Stimulated activated CD8-positive, alpha-beta memory T cell treated with anti-CD3 and anti-CD28 coated beads, Interleukin-15, amount 100 ng/mL, for 4 hours (primary cell): ENCODE measurements at regions not wholly inside any gene's neighbourhood (a gene's known extent, or its start where the extent isn't known, plus 50 kb on each side); places are given as distances from the start of the nearest gene placed in this dataset.

ENCODE experiments used
- DNase-seq, 2 donors: peaks; one replicate each; pipeline ENCODE4 v3.0.0-alpha.2; 2020; ENCODE audit warnings: low read depth in 2 of 2

- no peak for DNase-seq
These were observed 438.0 kb downstream of the DTHD1 start for GRCh38 chr4:36719425-36719824.

DNA sequence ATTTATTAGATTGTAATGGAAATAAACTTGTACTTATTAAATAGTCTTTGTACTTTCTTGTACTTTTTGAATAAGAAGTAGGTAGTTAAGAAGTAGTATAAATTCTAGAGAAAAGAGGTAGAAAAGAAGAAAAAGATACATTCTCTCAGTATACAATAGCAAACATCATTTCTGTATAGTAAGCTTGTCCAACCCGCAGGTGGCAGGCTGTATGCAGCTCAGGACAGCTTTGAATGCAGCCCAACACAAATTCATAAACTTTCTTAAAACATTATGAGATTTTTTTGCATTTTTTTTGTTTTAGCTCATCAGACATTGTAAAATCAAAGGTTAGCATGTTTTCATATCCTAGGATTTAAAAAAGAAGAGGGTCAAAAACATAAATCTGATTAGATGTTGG lies 441.6 kb downstream of the DTHD1 start:
- no peak for DNase-seq

- DNase-seq = no peak
These were observed 452.9 kb downstream of the DTHD1 start for GRCh38 chr4:36734334-36734733.

GRCh38 chr4:36737691-36738090 lies 456.3 kb downstream of the DTHD1 start:
- no peak for DNase-seq

DNA sequence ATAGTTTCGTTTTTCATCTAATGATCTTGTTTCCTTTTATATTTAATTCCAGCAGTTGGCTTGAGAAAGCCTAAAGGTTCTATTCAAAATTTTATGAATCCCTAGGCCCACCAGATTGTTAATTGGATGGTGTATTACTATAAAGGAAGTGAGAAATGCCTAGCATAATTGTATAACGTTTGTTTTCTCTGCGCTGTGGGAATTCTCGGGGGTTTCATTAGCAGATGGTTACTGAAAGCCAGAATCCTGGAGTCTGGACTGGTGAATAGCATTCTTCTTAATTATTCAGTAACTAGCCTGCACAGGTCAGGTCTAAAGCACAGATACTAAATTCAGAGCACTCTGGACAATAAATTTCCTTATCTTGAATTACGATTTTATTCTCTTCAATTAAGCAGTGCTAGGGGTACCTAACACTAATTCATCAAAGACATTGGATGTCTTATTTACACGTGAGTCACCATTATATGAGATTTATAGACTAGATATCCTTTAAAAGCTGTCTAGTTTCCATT lies 459.4 kb downstream of the DTHD1 start:
- no peak for DNase-seq

GRCh38 chr4:36747277-36748129 lies 466.1 kb downstream of the DTHD1 start:
- no peak for DNase-seq

DNA sequence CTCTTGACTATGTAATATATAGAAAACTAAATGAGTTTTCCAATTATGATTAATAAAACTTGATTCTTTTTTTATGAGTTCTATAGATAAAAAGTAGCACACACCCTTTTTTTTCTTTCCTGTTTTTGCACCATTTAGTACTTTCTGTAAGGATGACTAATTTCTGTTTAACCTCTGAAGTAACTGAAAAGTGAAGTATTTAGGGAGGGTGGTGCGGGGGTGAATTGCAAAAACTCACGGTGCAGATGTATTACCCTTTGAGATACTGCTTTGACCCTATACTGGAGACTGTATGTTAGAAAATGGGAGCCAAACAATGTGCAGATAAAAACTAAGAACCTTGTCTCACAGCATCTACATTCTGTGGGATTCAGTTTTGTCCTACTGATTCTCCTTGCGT lies 471.6 kb downstream of the DTHD1 start:
- DNase-seq = no peak

DNA sequence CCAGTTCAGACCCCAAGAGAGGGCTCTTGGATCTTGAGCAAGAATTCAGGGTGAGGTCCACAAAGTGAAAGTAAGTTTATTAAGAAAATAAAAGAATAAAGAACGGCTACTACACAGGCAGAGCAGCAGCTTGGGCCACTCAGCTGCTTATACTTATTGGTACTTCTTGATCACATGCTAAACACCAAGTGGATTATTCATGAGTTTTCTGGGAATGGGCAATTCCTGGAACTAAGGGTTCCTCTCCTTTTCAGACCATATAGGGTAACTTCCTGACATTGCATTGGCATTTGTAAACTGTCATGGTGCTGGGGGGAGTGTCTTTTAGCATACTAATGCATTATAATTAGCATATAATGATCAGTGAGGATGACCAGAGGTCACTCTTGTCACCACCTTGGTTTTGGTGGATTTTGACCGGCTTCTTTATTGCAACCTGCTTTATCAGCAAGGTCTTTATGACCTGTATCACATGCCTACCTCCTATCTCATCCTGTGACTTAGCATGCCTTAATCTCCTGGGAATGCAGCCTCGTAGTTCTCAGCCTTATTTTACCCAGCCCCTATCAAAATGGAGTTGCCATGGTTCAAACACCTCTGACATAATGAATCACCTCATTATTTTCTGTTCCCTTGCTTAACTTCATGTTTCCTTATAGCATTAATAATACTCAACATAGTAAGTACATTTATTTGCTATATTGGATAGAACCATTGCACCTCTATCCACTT lies 476.3 kb downstream of the DTHD1 start:
- DNase-seq = no peak

GRCh38 chr4:36758312-36759178 lies 477.1 kb downstream of the DTHD1 start:
- DNase-seq = no peak

DNA sequence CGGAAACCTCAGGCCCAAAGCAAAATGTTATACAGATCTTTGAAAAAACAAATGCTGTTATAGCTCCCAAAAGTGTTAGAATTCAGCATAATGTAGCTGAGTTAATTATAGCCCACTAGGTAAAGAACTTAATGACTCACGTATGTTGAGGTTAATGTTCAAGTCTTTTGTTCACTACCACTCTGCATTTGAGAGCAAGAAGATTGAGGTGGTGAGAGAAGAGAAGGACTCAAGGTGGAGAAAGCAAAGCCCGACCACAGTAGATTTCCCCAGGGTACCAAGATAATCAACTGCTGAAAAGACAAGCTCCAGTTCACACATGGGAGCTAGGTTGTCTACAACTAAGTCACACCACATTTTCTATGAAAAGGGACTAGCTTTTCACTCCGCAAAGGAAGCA lies 480.2 kb downstream of the DTHD1 start:
- no peak for DNase-seq

GRCh38 chr4:36763814-36764213 lies 480.7 kb upstream of the NWD2 start:
- DNase-seq = no peak

- no peak for DNase-seq
These were observed 476.9 kb upstream of the NWD2 start for GRCh38 chr4:36767596-36767995.

GRCh38 chr4:36771411-36772153 lies 473.0 kb upstream of the NWD2 start:
- no peak for DNase-seq

- DNase-seq = no peak
These were observed 472.4 kb upstream of the NWD2 start for GRCh38 chr4:36772154-36772516.

- DNase-seq = no peak
These were observed 471.1 kb upstream of the NWD2 start for GRCh38 chr4:36773467-36773866.

DNA sequence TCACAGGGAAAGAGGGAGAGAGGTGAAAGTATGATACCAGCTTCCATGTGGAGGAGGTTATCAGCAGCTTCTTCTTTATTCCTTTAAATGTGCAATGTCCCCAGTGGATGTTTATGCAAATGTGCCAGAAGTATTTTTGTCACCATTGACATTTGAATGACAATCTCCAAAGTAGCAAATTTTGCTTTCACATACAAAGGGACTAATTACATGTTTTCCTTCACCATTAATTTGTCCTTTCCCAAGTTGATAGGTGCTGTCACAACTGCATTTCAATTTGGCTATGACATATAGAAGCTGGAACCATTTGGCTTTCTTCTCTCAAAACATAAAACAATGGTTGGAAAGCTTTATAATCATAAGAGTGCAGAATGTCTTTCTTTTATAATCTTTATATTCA lies 469.0 kb upstream of the NWD2 start:
- no peak for DNase-seq

DNA sequence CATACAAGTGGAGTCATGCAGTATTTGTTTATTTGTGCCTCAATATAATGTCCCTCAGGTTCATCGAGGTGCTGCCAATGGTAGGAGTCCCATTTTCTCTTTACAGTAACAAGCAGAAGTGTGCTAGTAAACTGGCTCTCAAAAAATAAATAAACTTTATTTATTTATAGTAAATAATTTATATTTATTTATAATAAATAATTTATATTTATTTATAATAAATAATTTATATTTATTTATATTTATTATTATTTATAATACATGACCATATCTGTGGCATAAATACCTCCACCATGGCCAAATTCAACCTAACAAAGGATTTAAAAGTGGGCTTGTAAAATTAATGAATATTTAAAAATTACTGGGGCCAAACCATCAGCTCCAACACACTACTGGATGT lies 464.9 kb upstream of the NWD2 start:
- no peak for DNase-seq

DNA sequence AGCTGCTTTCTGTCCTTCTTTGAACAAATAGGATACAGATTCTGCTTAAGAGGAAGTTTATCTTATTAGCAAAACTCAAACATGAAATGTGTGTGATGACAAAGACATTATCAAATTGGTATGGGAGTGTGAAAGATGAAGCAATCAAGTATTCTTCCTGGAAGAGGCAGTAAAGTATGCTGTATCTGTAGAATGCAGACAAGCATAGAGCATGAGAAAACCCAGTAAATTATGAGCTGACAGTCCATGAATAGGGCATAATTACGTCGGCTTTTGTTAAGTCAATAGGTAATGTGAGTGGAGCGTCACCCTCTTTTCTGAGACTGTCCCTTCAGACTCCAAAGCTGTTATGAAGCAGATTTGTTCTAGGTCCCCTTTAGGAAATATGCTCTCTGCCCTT lies 458.6 kb upstream of the NWD2 start:
- DNase-seq = no peak

GRCh38 chr4:36786519-36786918 lies 458.0 kb upstream of the NWD2 start:
- DNase-seq = no peak

DNA sequence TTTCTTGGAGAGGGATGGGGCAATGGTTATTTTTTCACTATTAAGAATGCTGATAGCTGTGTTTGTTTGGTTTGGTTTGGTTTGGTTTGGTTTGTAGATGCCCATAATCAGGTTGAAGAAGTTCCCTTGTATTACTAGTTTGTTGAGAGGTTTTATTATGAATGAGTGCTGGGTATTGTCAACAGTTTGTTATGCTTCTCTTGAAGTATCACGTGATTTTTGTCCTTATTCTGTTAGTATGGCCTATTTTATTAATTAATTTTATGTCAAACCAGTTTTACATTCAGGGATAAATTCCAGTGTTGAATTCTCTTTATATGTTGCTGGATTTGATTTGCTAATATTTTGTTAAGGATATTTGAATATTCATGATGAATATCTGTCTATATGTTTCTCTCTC lies 449.8 kb upstream of the NWD2 start:
- DNase-seq = no peak

GRCh38 chr4:36812149-36812548 lies 432.4 kb upstream of the NWD2 start:
- DNase-seq = no peak
